K562 (cell line): ENCODE measurements at regions not wholly inside any gene's neighbourhood (a gene's known extent, or its start where the extent isn't known, plus 50 kb on each side); places are given as distances from the start of the nearest gene placed in this dataset.

Experiments used
- ATAC-seq: fragments of 200-7000 bp; cut with Tn5 transposase; 3 replicates; pipeline ENCODE4 v1.9.1; 2020; ENCODE audit warnings: moderate library complexity
- BruUV-seq: library from RNA; stranded (reverse); fragments of 400-500 nt; replicated peaks from 2 replicates; lab custom pipeline; 2021; lab: Mats Ljungman, UMichigan
- CTCF ChIA-PET: fragments of 300-600 bp; formaldehyde crosslinking; extraction: SDS; loops from one replicate; lab custom pipeline; 2021; ENCODE audit warnings: low intra/inter-chr PET ratio; lab: Yijun Ruan, JAX
- POLR2A ChIA-PET: fragments of 300-600, 350-650 bp; sonication (Branson Sonifier 250); formaldehyde crosslinking; extraction: SDS; loops from one replicate; lab custom pipeline; 2021; ENCODE audit warnings: antibody characterized with exemption, inconsistent platforms; lab: Yijun Ruan, JAX
- DNase-seq, 4 experiments: peaks; one replicate each; pipeline versions ENCODE4 v3.0.0 to v3.0.0-alpha.2; 2011 to 2018; ENCODE audit warnings: low spot score in 3 of 4, mixed read lengths in 3 of 4; ENCODE audit errors: extremely low read depth in 1 of 4
- FAIRE-seq: peaks from 2 replicates; lab custom pipeline; 2011; peaks lifted over from hg19 to GRCh38; lab: Jason Lieb, UNC
- H2AFZ ChIP-seq: 2 replicates; pipeline ENCODE4 v1.6.0; 2011; ENCODE audit warnings: low read depth, low read length, control low read depth, inconsistent platforms
- H3K27ac ChIP-seq: fragments of 200-600 bp; 3 replicates; pipeline ENCODE4 v1.8.0; 2011; ENCODE audit warnings: low read depth, mild to moderate bottlenecking, control low read depth, inconsistent platforms, low read length, moderate library complexity, mixed read lengths; ENCODE audit errors: extremely low read depth
- H3K27me3 ChIP-seq, 2 experiments: fragments of 300-600 bp in 1 of 2; 2 replicates in 1 of 2; 3 replicates in 1 of 2; pipeline versions ENCODE4 v1.6.0 to v1.8.0; 2011; ENCODE audit warnings: inconsistent platforms in 2 of 2, low read length in 2 of 2, mild to moderate bottlenecking in 1 of 2, mixed read lengths in 1 of 2, moderate library complexity in 1 of 2; ENCODE audit not compliant: control insufficient read depth in 2 of 2, insufficient read depth in 2 of 2
- H3K36me3 ChIP-seq: fragments of 300-600 bp; 3 replicates; pipeline ENCODE4 v1.8.0; 2011; ENCODE audit warnings: mild to moderate bottlenecking, low read length, inconsistent platforms; ENCODE audit not compliant: control insufficient read depth, insufficient read depth
- H3K4me1 ChIP-seq, 2 experiments: fragments of 200-600 bp in 1 of 2; replicated peaks in 1 of 2; 2 replicates in 1 of 2; 3 replicates in 1 of 2; pipeline versions ENCODE4 v1.5.1 to v1.8.0; 2011; ENCODE audit warnings: inconsistent platforms in 2 of 2, low read length in 2 of 2, mild to moderate bottlenecking in 1 of 2, mixed read lengths in 1 of 2, moderate library complexity in 1 of 2; ENCODE audit not compliant: control insufficient read depth in 2 of 2, insufficient read depth in 2 of 2
- H3K4me2 ChIP-seq: 2 replicates; pipeline ENCODE4 v1.6.1; 2011; ENCODE audit warnings: low read length, control low read depth, inconsistent platforms, mixed read lengths; ENCODE audit not compliant: insufficient read depth
- H3K4me3 ChIP-seq: fragments of 200-600 bp; sonication (generic), shearing (Covaris generic); 2 replicates; pipeline ENCODE4 v1.5.1; 2016; ENCODE audit warnings: control low read depth, inconsistent platforms
- H3K79me2 ChIP-seq: fragments of 200-600 bp; 3 replicates; pipeline ENCODE4 v1.8.0; 2011; ENCODE audit warnings: low read length, inconsistent platforms; ENCODE audit not compliant: control insufficient read depth, insufficient read depth
- H3K9ac ChIP-seq, 2 experiments: 2 replicates each; pipeline versions ENCODE4 v1.6.0 to v1.6.1; 2011; ENCODE audit warnings: low read depth in 2 of 2, low read length in 2 of 2, control low read depth in 1 of 2, inconsistent platforms in 1 of 2, mild to moderate bottlenecking in 1 of 2, mixed read lengths in 1 of 2; ENCODE audit not compliant: insufficient read depth in 1 of 2
- H3K9me1 ChIP-seq: one replicate; pipeline ENCODE4 v1.6.0; 2011; ENCODE audit warnings: inconsistent platforms, mild to moderate bottlenecking, low read length, moderate library complexity; ENCODE audit not compliant: control insufficient read depth, insufficient read depth
- H3K9me3 ChIP-seq: replicated peaks from 2 replicates; pipeline ENCODE4 v1.5.1; 2011; ENCODE audit warnings: low read depth, low read length, inconsistent platforms; ENCODE audit not compliant: control insufficient read depth, insufficient read depth
- H4K20me1 ChIP-seq: replicated peaks from 2 replicates; pipeline ENCODE4 v1.6.1; 2011; ENCODE audit warnings: low read length, inconsistent platforms, mixed read lengths; ENCODE audit not compliant: control insufficient read depth, insufficient read depth
- ADNP ChIP-seq: fragments of 200-800 bp; sonication (Bioruptor generic); IDR thresholded peaks from 2 replicates; pipeline ENCODE4 v1.6.1; 2016; ENCODE audit warnings: missing genetic modification characterization, missing compliant biosample characterization
- CAMTA2 ChIP-seq: fragments of 250-450 bp; sonication (Bioruptor Pico); conservative IDR thresholded peaks from 2 replicates; pipeline ENCODE4 v1.5.1; 2022
- CHD7 ChIP-seq: fragments of 200-600 bp; sonication (generic); IDR thresholded peaks from one replicate; pipeline ENCODE4 v1.6.1; 2012; ENCODE audit warnings: mild to moderate bottlenecking, low read depth, low read length, inconsistent platforms
- DIDO1 ChIP-seq: fragments of 450-650 bp; IDR thresholded peaks from 2 replicates; pipeline ENCODE4 v1.6.1; 2016; ENCODE audit warnings: low read depth, missing biosample characterization, missing genetic modification characterization
- FOXJ2 ChIP-seq: fragments of 200-800 bp; sonication (Bioruptor generic); IDR thresholded peaks from 2 replicates; pipeline ENCODE4 v1.6.1; 2016; ENCODE audit warnings: missing genetic modification characterization, missing compliant biosample characterization
- ZNF551 ChIP-seq: fragments of 250-450 bp; sonication (Bioruptor Pico); IDR thresholded peaks from 2 replicates; pipeline ENCODE4 v1.5.0; 2021; ENCODE audit warnings: mild to moderate bottlenecking, moderate library complexity
- WGBS: fragments of 100-300 bp; shearing (Covaris generic); methylation state at CpG from one replicate; pipeline ENCODE4 v1.1.6; 2016; ENCODE audit warnings: low coverage, mixed read lengths; ENCODE audit not compliant: insufficient coverage; ENCODE audit errors: missing lambda C conversion rate; 5-methylcytosine and 5-hydroxymethylcytosine counted together
- in situ Hi-C: fragments of 300-500 bp; cut with MboI; formaldehyde crosslinking; loops from 4 replicates; pipeline ENCODE4 v1.15.0; 2018; ENCODE audit warnings: inconsistent platforms, mixed read lengths
- intact Hi-C: fragments of 100-400 bp; cut with micrococcal nuclease; formaldehyde crosslinking; loops from 2 replicates; pipeline ENCODE4 v1.14.2; 2022
- TF ChIP-seq, protein P1 (sequence below): fragments of 250-450 bp; sonication (Bioruptor Pico); IDR thresholded peaks from 2 replicates; pipeline ENCODE4 v1.5.0; 2021; ENCODE audit warnings: mild to moderate bottlenecking, moderate library complexity

DNA sequence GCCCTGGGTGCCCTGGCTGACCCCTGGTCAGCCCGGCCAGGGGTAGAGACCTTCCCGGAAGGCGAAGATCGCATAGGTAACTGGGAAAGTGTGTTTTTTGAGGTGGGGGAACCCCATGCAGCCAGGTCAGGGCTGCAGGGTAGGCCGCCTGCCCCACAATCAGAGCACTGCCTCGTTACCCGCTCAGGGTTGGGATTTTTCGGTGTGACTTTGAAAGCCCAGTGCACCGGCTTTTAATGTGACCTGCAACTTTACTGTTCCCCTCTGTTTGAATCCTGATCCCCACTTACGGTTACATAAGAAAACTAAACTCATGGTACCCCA is 239.2 kb upstream of the PLET1 start (continued):
- TF ChIP-seq, protein P1, sequence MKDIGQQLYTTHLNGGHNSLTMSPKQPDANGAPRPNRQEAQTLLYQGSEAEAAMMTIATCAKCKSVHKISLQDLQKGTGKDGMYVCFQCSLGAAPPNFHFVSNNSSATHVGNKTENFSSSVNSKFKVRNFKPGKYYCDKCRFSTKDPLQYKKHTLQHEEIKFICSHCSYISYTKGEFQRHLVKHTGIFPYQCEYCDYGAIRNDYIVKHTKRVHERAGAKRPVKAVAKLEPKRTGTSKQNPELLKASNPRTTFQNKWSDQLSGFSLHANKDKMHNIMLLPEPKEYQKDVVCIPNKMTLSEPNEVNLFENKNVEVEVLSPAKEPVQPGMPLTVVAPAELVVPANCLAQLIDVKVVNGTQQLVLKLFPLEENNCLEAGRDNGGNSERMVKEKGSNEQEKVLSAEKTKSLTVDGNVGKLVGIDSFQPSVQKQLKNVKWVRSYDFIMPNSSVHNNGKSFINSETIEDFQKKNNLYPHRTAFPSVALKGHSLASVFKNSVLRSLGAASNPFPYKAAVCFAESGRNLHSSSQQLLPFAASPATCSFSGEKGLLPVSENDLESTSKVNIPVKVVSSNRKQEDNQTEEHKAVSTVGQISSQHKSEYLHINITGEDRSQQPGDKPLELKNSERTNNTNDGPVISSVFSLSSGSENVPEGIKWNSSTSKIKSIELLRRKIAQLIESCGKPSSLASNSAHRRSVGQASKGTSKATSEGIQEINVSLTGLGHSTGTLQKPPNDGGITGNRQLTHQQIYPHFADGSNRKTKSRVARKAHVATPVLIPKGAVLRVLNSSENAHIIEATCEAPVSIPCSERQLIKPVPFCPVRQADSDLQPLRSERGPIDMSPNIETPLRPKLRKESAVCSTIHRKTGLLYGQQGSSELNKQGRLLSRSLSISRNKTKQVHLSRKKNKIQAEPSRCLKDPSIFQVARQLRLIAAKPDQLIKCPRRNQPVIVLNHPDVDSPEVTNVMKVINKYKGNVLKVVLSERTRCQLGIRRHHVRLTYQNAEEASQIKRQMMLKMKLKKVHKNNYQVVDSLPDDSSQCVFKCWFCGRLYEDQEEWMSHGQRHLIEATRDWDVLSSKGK, result no peak

DNA sequence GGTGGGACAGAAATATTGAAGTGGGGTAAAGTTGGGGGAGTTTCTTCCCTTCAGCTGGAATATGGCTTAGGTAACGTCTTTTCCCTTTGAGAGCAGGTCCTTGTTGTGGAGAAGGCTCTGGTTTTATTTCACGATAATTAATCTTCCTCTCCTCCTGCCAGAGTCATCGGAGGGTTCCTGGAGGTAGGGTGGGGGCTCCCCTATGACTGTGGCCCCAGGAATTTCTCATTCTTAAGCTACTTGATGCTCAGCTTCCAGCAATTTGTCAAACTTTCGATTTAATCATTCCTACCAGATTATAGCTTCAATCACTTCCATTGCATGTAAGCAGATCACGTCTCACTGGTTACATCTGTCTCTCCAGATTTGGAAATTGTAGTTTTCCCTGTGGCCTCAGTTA is 242.8 kb upstream of the PLET1 start:
- no peaks in the 10 kb centered on the region for H3K9me1 ChIP-seq
- FAIRE-seq (no peak), ATAC-seq (no peak), DNase-seq (no peak)
- intact Hi-C loops, result no loop called here
- no peak overlapping the region for H2AFZ ChIP-seq
- no peaks in the 10 kb centered on the region for H3K79me2 ChIP-seq
- ChIA-PET POLR2A (no interaction called here), CTCF (no interaction called here)
- WGBS, result 0% methylated on average over 5 of the region's 5 CpGs
- in situ Hi-C loops, result no loop called here
- no peak overlapping the region for H3K9ac ChIP-seq
- no TSS peak for BruUV-seq
- no peaks in the 10 kb centered on the region for H4K20me1 ChIP-seq
- no peak overlapping the region for H3K4me2 ChIP-seq
- H3K4me3 ChIP-seq, result no peak overlapping the region
- peaks cover 4 to 17% of the 10 kb centered on the region in 2 experiments; a peak in 3 of 5 replicates for H3K27me3 ChIP-seq
- H3K36me3 ChIP-seq, result no peaks in the 10 kb centered on the region
- no peaks in the 10 kb centered on the region for H3K9me3 ChIP-seq
- no peak overlapping the region for H3K27ac ChIP-seq
- no peaks in the 10 kb centered on the region for H3K4me1 ChIP-seq
- TF ChIP-seq DIDO1 (tag), result no peak
- TF ChIP-seq FOXJ2, result no peak
- TF ChIP-seq ADNP (tag), result no peak
- no peak for TF ChIP-seq ZNF551
- no peak for TF ChIP-seq CAMTA2
- TF ChIP-seq CHD7, result no peak
